Nucleus accumbens (tissue), 56 donors: ENCODE measurements at regions not wholly inside any gene's neighbourhood (a gene's known extent, or its start where the extent isn't known, plus 50 kb on each side); places are given as distances from the start of the nearest gene placed in this dataset.
"Not testable (repeated sequence)": the region's sequence is repeated elsewhere in the genome, so short reads cannot be mapped to it uniquely, and the experiment has no call there.

Experiments
- DNase-seq, 56 donors: peaks; one replicate each; lab custom pipeline; 2025; lab: John Stamatoyannopoulos, UW

DNA sequence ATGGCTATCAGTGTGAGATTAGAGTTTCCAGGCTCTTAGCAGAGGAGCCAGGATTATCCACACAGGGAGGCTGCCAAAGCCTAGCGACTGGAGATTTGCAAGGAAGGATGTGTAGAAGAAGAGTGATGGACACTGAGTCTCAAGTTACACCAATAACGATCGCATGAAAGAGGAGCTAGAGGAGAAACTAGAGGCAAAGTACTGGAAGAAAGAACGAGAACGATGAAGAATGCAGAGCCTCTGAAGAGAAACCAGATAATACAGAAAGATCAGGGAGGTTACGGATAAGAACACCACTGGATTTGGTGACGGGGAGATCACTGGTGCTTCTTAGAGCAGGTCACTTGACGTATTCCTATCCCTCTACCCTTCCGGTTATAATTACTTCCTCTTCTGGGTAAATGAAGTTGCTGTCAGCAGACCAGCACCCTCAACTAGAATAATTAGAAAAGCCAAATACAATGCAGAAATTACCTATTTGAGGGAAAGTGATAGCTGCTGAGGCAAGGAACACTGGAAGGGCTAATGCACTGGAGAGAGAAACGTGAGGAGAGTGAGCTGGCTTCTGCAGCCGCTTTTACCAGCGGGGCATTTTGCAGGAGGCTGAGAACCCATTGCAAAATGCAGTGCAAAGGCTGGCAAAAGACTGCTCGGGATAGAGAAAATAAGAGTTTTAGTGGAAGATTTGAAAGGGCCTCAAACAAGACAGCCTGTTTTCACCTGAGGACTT, 93.1 kb upstream of the HIF1A start:
- DNase-seq = no peak

- DNase-seq = no peak
These were observed 92.6 kb upstream of the HIF1A start for GRCh38 chr14:61602733-61603077.

GRCh38 chr14:61603736-61604135, 91.6 kb upstream of the HIF1A start:
- no peak for DNase-seq

DNA sequence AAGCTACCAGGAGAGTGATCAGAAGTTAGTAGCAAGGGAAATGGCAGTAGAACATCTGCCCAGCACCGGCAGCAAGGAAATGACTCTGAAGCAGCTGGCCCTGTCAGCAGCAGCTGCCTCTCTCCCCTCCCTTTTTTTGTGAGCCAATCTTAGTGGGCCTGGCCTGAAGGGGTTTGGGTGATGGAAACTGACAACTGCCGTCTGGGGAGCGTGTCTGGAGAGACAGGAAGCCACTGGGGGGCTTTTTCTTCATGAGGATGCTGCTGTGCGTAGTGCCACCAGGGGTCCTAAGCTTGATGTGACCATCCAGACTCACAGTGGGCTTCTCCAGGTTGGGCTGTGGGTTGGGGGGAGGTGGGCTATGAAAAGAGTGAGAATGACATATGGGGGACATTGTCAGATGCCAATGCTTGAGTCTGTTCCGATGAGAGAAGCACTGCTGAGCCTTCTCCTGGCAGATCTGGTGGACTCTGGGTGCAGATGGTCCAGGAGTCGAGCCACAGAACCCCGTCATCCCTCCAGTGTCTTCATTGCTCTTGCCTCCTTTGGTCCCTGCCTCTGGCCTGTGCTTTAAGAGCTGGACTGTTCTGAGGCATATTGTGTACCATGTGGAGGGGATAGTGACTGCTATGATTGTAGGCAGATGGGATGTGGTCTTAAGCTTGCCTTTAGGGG, 87.6 kb upstream of the HIF1A start:
- no peak for DNase-seq

GRCh38 chr14:61608245-61609165, 86.8 kb upstream of the HIF1A start:
- peak in 40 of 56 donors; percentile 3 to 72 (median 31) for DNase-seq

DNA sequence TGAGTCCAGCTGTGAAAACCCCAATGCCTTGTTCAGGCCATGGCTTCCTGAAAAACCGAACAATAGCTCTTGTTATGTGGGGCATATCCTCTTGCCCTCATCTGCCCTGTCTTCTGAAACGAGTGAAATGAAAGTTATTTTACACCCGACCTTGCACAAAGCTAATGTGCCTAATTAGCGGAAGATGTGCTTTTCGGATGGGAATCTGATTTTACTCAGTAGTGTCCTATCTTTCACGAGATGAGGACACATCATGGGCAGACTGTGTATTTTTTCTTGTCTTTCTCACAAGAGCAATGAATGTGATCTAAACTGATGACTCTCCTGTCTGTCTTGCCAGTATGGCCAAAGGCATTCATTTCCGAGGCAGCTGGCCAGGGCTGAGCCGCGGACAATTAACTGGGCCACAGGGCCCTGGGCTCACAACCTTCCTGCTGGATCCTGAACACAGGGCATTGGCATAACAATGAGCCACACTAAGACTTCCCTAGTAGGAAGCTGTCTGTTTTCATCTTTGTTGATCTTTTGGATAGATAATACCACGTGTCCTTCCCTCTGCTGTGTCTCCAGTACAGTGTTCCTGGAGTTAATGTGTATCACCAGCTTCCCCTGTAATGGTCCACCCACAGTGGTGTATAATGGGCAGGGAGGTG, 86.0 kb upstream of the HIF1A start:
- DNase-seq = peak in 30 of 56 donors; percentile 8 to 60 (median 30)

DNA sequence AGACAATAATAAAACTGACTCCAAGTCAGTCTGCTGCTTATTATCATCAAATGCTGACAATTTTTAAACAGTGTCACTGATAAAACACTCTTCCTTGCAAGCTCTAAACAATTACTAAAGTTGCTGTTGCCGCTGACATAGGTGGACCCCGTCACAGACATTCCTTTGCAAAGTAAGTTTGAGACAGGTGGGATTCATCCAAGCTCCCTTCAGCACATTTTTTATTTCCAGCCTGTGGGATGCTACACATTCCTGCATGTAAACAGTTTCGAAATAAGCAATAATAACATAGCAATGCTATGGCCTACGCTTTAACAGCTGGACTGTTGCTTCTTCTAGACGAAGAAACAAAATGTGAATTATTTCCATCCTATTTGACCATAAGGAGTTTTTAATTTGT, 85.4 kb upstream of the HIF1A start:
- no peak for DNase-seq

DNA sequence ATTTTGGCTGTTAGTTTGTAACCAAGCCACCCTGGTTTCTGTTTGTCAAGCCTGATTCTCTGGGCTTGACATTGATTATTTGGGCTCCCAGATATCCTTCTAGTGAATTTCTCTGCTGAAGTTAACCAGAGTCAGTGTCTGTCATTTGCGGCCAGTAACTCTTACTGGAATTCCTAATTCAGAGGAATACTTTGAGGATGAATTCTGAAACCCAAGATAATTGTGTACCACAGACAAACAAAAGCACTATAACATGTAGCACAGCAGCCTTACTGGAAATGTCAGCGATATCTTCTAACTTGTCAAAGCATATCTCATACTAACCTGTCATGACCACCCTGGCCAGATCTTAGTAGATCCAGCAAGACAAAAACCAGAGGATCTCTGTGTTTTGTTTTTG, 84.4 kb upstream of the HIF1A start:
- DNase-seq = no peak

- no peak for DNase-seq
These were observed 83.3 kb upstream of the HIF1A start for GRCh38 chr14:61611880-61612630.

GRCh38 chr14:61613006-61613405, 82.3 kb upstream of the HIF1A start:
- DNase-seq = not testable (repeated sequence)

- no peak for DNase-seq
These were observed 80.6 kb upstream of the HIF1A start for GRCh38 chr14:61614693-61615092.

DNA sequence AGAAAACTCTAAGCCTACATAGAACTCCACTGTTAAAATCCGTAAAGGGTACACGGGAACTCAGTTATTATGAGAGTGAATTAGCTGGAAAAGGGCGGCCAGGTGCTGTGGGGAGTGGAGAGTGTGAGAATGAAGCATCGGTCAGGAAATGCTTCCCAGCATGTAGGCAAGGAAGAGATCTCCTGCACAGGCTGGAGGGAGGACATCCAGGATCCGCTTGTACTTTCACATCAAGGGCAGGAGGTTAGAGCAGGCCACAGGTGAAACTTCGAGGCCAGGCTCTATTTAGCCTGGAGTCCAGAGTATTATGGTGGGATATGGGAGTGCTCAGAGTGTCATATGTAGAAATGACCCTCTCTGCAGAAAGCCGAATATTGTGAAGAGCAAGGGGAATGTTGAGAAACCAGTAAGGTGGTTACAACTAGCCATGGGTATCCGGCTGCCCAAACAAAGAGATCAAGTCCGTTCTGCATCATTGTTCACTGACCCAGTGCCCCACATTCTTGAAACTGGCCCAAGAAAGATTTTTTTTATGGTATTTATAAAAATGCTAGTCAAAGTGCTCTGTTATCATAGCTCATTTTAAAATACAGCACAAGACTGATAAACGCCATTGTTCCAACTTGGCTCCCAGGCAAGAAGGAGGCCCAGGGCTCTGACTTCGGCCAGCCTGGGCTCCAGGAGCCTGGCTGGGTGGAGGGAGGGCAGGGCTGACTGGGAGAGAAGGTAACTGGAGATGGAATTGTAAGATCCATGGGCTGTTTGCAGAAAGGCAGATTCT, 79.4 kb upstream of the HIF1A start:
- DNase-seq = no peak

DNA sequence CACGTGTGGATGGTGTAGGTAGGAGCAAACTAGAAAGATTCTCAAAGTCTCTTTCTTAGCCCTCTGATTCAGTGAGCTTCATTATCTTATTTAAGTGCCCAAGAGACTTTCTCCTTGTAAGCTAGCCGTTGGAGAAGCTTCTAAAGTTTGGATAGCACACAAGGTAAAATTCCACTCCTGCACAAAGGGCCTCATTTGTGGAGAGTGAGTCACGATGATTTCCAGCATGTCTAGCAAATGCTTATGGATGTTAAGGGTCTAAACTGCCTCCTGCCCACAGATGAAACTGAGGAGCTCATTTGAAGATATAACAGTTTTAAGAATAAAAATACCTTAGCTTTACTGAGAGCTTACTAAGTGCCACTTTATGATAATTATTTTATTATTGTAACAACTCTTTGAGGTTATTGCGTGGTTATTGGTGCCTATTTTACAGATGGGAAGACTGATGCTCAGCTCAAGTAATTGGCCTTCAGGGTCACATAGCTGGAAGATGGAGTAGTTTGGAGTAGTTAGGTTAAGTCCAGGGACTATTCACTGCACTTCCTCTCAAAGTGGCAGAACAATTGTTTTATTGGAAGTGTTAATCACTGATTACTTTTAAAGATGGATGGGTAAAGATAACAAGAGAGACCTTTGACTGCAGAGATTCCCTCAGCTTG, 78.7 kb upstream of the HIF1A start:
- no peak for DNase-seq

DNA sequence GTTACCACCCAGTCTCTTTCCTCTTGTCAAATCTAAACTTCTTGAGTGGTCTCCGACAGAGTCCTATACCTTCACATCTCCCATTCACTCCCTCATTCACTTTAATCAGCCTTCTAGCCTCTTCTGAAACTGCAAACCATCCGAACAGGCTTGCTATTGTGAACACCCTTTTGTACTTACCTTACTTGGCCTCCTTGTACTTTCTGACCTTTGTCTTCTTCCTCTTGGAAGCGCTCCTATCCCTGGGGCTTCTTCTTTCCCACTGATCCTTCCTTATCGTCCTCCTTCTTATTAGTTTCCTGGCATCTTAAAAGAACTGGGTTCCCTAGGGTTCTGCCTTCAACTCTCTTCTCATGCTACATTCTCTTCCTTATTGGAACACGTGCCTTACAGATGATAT, 76.9 kb upstream of the HIF1A start:
- DNase-seq = no peak

DNA sequence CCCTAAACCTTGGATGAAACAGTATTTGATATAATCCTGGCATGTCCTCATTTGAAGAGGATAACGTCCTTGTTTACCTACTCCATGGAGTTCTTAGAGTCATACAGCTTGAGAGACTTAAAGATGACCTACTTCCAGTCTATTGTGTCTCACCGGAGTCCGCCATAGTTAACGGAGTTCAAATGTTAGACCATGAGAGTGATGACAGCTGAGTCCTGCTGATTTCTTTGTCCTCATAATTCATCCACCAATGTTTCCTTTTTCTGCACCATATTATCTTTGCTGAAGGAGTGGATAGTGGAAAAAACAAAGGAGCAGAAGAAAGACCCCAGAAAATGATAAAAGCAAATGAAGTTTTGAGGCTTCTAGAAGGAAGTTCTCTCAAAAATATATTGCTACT, 75.8 kb upstream of the HIF1A start:
- DNase-seq = no peak

DNA sequence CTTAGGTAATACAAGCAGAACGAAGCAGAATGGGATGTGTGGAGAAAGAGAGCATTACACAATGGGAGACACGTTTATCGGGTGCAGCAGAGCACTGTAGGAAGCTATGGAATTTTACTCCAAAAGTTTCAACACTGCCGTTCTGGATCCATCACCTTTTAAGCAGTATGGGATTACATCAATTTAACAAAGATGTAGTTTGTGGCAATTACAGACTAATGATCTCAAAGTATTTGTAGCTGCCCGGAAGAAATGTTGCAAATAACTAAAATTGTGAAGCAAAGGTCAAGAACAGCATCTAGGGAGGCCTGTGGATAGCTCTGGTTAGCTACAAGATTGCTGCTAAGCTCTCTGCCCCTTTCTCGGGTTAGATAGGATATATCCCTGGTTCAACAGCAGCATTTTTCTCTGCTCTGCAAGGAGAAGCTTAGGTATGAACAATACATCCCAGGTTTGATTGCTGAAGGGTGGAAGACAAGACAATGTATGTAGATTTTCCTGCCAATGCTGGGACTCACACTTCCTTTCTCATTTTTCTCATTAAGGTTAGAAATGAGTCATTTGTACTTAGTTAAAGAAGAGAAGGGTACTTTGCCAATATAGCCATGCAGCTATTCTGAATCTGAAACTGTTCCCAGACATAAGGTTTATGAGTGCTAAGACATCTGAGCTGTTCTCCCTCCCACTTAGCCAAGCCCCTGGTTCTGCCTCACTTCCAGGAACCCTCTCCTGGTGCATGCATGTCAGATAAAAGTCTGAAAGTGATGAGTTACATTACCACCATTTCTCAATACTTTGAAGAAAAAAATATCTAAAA, 75.0 kb upstream of the HIF1A start:
- peak in 1 of 56 donors; percentile 6 for DNase-seq

DNA sequence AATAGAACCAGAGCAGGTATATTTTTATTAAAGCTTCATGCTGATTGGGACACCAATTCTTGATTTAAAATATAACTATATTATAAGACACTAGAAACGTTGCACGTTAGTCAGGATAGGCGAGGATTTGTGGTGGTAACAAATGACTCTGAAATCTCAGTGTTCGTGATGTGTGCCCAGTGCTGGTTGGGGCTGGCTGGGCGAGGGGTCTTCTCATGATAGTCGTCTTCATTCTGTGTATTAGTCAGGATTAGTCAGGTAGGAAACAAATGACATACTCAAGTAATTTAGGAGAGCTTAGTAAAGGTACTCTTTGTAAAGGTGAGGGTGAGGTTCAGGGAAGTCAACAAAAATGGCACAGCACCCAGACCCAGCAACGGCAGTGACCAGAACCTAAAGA, 73.9 kb upstream of the HIF1A start:
- no peak for DNase-seq

DNA sequence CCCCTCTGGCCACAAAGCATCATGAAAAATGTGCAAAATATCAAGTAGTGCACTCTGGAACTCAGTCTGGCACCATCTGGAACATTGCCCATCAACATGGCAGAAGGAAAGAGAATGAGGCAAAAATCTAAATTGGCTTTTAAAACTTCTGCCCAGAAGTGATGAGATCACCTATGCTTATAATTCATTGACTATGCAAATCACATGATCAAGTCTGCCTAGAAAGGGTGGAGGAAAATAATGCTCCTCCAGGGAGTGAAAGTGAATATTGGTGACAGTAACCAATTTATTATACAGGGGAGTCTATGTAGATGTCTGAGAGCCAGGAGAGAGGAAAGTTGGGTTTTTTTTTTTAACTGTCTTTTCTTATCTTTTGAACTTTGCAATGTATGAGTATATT, 73.3 kb upstream of the HIF1A start:
- DNase-seq = no peak
